ENCODE measurements at regions not wholly inside any gene's neighbourhood (a gene's known extent, or its start where the extent isn't known, plus 50 kb on each side); places are given as distances from the start of the nearest gene placed in this dataset.

DNA sequence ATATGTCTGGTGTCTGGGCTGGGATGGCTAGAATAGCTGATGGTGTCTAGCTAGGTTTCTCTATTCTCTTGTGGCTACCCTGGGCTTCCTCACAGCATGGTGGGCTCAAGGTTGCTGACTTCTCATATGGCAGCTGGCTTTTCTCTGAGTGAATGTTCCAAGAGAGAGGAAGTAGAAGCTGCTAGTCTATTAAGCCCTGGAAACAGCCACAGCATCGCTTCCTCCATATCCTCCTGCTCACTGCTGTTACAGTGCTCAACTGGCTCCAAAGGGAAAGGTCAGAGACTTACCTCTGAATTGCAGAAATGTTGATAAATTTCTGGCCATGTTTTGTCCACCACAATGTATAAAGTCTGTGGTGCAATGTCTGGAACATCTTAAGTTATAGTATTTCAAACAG, 299.9 kb upstream of the ADAMTS9 start:
- DNase-seq: no peak
- no peaks in the 10 kb centered on the region for H3K27me3 Mint-ChIP-seq
- Histone ChIP-seq H3K36me3 (ENCODE audit: insufficient read depth, low read length) (no peaks in the 10 kb centered on the region), H3K27ac (ENCODE audit: low read depth, low read length) (no peak overlapping the region), H3K4me3 (ENCODE audit: low read length) (no peak overlapping the region), H3K9me3 (ENCODE audit: low read length) (no peaks in the 10 kb centered on the region), H3K27me3 (ENCODE audit: insufficient read depth, low read length, poor library complexity, severe bottlenecking) (no peaks in the 10 kb centered on the region), H3K4me1 (ENCODE audit: insufficient read depth, low read length) (no peaks in the 10 kb centered on the region)
- no peak overlapping the region for H3K27ac Mint-ChIP-seq
- H3K4me1 Mint-ChIP-seq: no peaks in the 10 kb centered on the region
- ChIA-PET CTCF (no interaction called here), POLR2A (no interaction called here)
- H3K4me3 Mint-ChIP-seq: no peak overlapping the region
- no peaks in the 10 kb centered on the region for H3K36me3 Mint-ChIP-seq
- peaks cover 9 to 13% (median 10%) of the 10 kb centered on the region in 5 donors for H3K9me3 Mint-ChIP-seq

DNA sequence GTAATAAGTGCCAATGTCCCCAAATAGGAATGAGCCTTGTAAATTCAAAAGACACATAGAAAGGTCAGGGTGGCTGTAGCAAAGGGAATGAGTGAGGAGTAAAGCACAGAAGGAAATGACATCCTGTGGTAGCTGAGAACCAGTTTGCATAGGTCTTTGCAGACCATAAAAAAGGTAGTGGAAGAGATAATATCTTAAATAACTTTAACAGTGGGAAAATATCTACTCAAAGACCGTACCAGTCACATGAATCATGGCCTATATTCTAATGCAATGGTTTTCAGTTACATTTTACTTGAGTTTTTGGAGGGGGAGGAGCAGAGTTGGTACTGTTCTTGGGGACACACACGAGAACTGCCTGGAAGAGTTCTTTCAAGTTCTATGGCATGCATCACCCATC, 297.3 kb upstream of the ADAMTS9 start:
- no peak overlapping the region for H3K27ac ChIP-seq (ENCODE audit: low read depth, low read length)
- no peak overlapping the region for H3K4me3 Mint-ChIP-seq

DNA sequence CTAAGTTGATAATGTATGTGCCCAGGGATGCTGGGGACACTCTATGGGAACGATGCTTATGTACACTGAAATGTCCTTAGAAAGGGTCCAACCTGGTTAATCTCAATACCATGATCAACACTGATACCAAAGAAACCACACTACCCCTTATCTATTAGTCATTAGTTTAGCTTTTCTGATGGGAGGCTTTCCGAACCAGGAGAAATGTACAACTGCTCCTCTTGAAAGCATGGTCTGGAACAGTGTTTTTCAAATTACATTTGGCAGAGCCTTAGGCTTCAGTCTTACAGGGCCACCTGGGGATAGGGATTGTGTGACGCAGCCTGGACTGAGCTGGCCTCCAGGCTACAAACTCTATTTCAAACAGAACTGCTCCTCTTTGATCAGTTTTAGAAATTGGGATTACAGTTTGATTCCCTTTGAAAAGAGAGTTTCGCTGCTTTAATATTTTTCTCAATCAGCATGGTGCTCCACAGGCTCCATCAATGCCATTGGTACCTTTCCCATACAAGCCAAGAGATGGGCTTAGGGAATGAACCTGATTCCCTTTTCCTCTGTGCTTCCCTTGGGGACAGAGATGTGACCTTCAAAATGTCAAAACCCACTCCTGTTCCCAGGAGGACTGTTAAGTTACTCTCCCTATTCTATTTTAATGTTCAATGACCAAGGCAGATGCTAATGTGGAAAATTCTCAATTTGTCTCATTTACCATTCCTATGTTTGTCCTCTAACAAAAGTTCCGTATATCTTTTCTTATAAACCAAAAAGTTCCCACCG, 296.0 kb upstream of the ADAMTS9 start:
- peaks cover 7 to 12% (median 10%) of the 10 kb centered on the region in 5 donors for H3K9me3 Mint-ChIP-seq
- ChIA-PET POLR2A (no interaction called here), CTCF (no interaction called here)
- no peaks in the 10 kb centered on the region for H3K27me3 Mint-ChIP-seq
- H3K27ac Mint-ChIP-seq: no peak overlapping the region
- DNase-seq: no peak
- Histone ChIP-seq H3K4me1 (ENCODE audit: insufficient read depth, low read length) (no peaks in the 10 kb centered on the region), H3K36me3 (ENCODE audit: insufficient read depth, low read length) (no peaks in the 10 kb centered on the region), H3K9me3 (ENCODE audit: low read length) (no peaks in the 10 kb centered on the region), H3K27me3 (ENCODE audit: insufficient read depth, low read length, poor library complexity, severe bottlenecking) (no peaks in the 10 kb centered on the region), H3K27ac (ENCODE audit: low read depth, low read length) (no peak overlapping the region), H3K4me3 (ENCODE audit: low read length) (no peak overlapping the region)
- H3K4me1 Mint-ChIP-seq: no peaks in the 10 kb centered on the region
- H3K4me3 Mint-ChIP-seq: no peak overlapping the region
- no peaks in the 10 kb centered on the region for H3K36me3 Mint-ChIP-seq

More for the DNA sequence above, 297.3 kb upstream of the ADAMTS9 start:
- POLR2A ChIA-PET: no interaction called here
- peaks cover 7 to 12% (median 9%) of the 10 kb centered on the region in 5 donors for H3K9me3 Mint-ChIP-seq
- no peaks in the 10 kb centered on the region for H3K4me1 ChIP-seq (ENCODE audit: insufficient read depth, low read length)
- no peaks in the 10 kb centered on the region for H3K27me3 Mint-ChIP-seq
- CTCF ChIA-PET: no interaction called here
- H3K27ac Mint-ChIP-seq: no peak overlapping the region
- no peaks in the 10 kb centered on the region for H3K4me1 Mint-ChIP-seq
- no peaks in the 10 kb centered on the region for H3K9me3 ChIP-seq (ENCODE audit: low read length)
- no peaks in the 10 kb centered on the region for H3K36me3 ChIP-seq (ENCODE audit: insufficient read depth, low read length)
- no peak for DNase-seq
- H3K36me3 Mint-ChIP-seq: no peaks in the 10 kb centered on the region
- H3K4me3 ChIP-seq (ENCODE audit: low read length): no peak overlapping the region
- no peaks in the 10 kb centered on the region for H3K27me3 ChIP-seq (ENCODE audit: insufficient read depth, low read length, poor library complexity, severe bottlenecking)

DNA sequence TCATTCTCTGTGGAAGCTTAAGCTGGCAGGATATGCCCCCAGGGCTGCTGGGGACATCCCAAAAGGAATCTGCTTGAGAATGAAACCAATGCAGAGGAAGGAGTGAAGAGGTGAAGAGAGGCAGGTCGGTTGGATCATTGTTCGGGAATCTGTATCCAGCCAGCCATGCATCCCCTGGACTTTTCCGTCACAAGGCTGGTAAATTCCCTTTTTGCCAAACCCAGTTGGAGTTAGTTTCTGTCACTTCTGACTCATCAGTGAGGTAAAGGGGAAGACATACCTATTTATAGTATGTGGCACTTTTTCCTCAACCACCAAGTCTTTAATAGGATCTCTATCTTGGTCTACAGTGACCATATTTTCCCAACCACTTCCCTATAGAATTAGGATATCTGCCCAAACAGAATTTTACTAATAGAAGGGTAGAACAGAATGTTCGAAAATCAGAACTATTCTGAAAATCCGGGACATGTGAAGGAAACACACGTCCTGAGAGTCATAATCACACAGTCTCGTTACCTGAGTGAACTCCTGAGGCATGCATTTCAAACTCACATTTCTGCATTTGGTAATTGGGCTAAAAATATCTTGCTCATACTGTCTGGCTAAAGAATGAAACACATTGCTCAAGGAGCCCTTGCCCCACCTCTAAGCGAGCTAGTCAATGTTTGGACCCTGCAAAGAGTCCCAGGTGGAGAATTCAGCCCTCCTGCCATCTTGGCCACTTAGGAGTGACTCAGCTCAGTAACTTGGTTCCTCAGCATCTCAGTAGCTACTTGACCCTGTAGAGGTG, 289.7 kb upstream of the ADAMTS9 start:
- POLR2A ChIA-PET: no interaction called here
- Mint-ChIP-seq H3K4me1 (no peaks in the 10 kb centered on the region), H3K36me3 (no peaks in the 10 kb centered on the region), H3K9me3 (peaks cover 0 to 7% (median 1%) of the 10 kb centered on the region in 5 donors), H3K27ac (no peak overlapping the region), H3K27me3 (no peaks in the 10 kb centered on the region), H3K4me3 (no peak overlapping the region)
- no peak for DNase-seq
- no peak overlapping the region for H3K27ac ChIP-seq (ENCODE audit: low read depth, low read length)
- H3K36me3 ChIP-seq (ENCODE audit: insufficient read depth, low read length): no peaks in the 10 kb centered on the region
- no peaks in the 10 kb centered on the region for H3K27me3 ChIP-seq (ENCODE audit: insufficient read depth, low read length, poor library complexity, severe bottlenecking)
- H3K4me3 ChIP-seq (ENCODE audit: low read length): no peak overlapping the region
- H3K4me1 ChIP-seq (ENCODE audit: insufficient read depth, low read length): no peaks in the 10 kb centered on the region
- CTCF ChIA-PET: no interaction called here
- no peaks in the 10 kb centered on the region for H3K9me3 ChIP-seq (ENCODE audit: low read length)

DNA sequence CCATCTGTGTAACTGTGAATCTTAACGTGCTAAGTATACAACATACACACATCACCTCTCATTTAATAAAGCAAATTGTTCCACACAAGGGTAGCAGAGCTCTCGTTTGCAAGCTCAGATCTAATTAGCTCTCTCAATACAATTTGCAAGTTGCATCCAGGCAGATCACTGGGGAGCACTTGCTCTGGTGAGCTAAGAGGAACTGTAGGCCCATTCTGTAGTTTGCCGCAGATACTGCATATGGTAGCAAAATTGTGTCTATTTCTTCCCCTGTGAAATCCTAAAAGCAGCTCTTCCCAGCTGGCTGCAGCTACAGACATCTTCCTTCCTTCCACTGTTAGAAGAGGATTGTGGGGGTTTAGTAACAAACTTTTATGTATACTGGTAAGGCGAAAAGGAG, 288.7 kb upstream of the ADAMTS9 start:
- no peak overlapping the region for H3K27ac ChIP-seq (ENCODE audit: low read depth, low read length)
- no peaks in the 10 kb centered on the region for H3K27me3 ChIP-seq (ENCODE audit: insufficient read depth, low read length, poor library complexity, severe bottlenecking)
- Mint-ChIP-seq H3K27ac (no peak overlapping the region), H3K4me3 (no peak overlapping the region), H3K36me3 (no peaks in the 10 kb centered on the region), H3K27me3 (no peaks in the 10 kb centered on the region), H3K9me3 (peaks cover 0 to 7% (median 2%) of the 10 kb centered on the region in 5 donors), H3K4me1 (no peaks in the 10 kb centered on the region)
- CTCF ChIA-PET: no interaction called here
- H3K36me3 ChIP-seq (ENCODE audit: insufficient read depth, low read length): no peaks in the 10 kb centered on the region
- no peaks in the 10 kb centered on the region for H3K4me1 ChIP-seq (ENCODE audit: insufficient read depth, low read length)
- H3K4me3 ChIP-seq (ENCODE audit: low read length): no peak overlapping the region
- no peak for DNase-seq
- H3K9me3 ChIP-seq (ENCODE audit: low read length): no peaks in the 10 kb centered on the region
- POLR2A ChIA-PET: no interaction called here

DNA sequence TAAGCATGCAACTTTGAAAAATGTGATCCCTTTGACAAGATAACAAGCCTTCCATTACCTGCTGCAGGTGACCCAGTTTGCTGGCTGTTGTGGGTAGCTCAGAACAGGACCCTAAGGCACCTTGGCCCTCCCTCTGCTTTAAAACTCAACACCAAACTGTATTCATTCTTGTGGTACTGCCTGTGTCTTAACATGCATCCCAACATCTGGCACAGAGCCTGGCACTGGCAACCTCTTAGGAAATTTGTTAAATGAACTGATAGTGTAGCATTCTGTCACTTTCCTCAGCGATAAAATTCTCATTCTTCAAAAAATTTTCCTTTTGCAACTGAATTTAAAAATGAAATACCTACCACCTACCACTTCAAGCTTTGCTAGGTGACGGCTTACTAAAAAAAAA, 287.3 kb upstream of the ADAMTS9 start:
- H3K27me3 Mint-ChIP-seq: no peaks in the 10 kb centered on the region
- no peaks in the 10 kb centered on the region for H3K36me3 Mint-ChIP-seq
- no peaks in the 10 kb centered on the region for H3K27me3 ChIP-seq (ENCODE audit: insufficient read depth, low read length, poor library complexity, severe bottlenecking)
- H3K9me3 ChIP-seq (ENCODE audit: low read length): no peaks in the 10 kb centered on the region
- no peak overlapping the region for H3K4me3 ChIP-seq (ENCODE audit: low read length)
- H3K27ac Mint-ChIP-seq: no peak overlapping the region
- H3K9me3 Mint-ChIP-seq: peaks cover 0 to 10% (median 2%) of the 10 kb centered on the region in 5 donors
- H3K4me1 ChIP-seq (ENCODE audit: insufficient read depth, low read length): no peaks in the 10 kb centered on the region
- ChIA-PET POLR2A (no interaction called here), CTCF (no interaction called here)
- H3K4me1 Mint-ChIP-seq: no peaks in the 10 kb centered on the region
- no peak overlapping the region for H3K27ac ChIP-seq (ENCODE audit: low read depth, low read length)
- DNase-seq: no peak
- H3K4me3 Mint-ChIP-seq: no peak overlapping the region
- no peaks in the 10 kb centered on the region for H3K36me3 ChIP-seq (ENCODE audit: insufficient read depth, low read length)

DNA sequence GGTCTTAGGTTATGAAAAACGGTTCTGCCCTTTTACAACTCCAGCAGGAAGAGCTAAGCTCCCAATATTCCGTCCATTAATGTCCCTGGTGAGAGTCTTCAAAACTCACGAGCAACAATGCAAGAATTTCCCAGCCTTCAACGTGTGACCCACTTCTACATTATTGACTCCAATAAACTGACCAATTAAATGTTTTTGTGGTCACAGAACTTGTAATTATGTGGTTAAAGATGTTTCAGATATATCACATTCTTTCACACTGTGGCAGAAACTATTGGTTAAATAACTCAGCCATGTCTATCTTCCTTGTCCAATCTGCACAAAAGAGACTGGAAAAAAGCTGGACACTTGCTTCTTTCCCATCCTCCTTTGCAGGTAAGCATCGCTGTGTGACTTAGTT, 286.6 kb upstream of the ADAMTS9 start:
- peaks cover 0 to 11% (median 2%) of the 10 kb centered on the region in 5 donors for H3K9me3 Mint-ChIP-seq
- POLR2A ChIA-PET: no interaction called here
- Histone ChIP-seq H3K4me1 (ENCODE audit: insufficient read depth, low read length) (no peaks in the 10 kb centered on the region), H3K4me3 (ENCODE audit: low read length) (no peak overlapping the region), H3K9me3 (ENCODE audit: low read length) (no peaks in the 10 kb centered on the region), H3K27me3 (ENCODE audit: insufficient read depth, low read length, poor library complexity, severe bottlenecking) (no peaks in the 10 kb centered on the region), H3K36me3 (ENCODE audit: insufficient read depth, low read length) (no peaks in the 10 kb centered on the region), H3K27ac (ENCODE audit: low read depth, low read length) (no peak overlapping the region)
- H3K4me3 Mint-ChIP-seq: no peak overlapping the region
- peaks cover 0 to 1% of the 10 kb centered on the region in 2 donors for H3K27me3 Mint-ChIP-seq
- CTCF ChIA-PET: no interaction called here
- no peak for DNase-seq
- H3K4me1 Mint-ChIP-seq: no peaks in the 10 kb centered on the region
- no peaks in the 10 kb centered on the region for H3K36me3 Mint-ChIP-seq
- no peak overlapping the region for H3K27ac Mint-ChIP-seq

DNA sequence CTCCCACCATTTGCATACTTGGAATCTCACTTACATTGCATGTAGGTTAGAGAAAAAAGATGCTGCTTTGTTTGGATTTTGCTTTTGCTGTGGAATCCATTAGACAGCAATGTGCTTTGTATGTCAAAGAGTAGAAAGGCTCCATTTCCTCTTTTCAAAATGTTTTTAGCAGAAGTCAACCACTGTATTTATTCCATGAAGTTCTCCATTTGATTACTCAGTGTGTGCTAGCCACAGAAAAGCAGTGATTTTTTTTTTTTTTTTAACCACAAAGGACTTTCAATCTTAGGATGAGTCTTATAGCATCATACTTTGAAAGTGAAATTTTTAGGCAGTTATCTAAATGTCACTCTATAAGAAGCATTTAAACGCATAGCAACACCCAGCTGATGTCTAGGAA, 285.0 kb upstream of the ADAMTS9 start:
- H3K4me3 Mint-ChIP-seq: no peak overlapping the region
- peaks cover 0 to 1% of the 10 kb centered on the region in 2 donors for H3K27me3 Mint-ChIP-seq
- no peaks in the 10 kb centered on the region for H3K4me1 Mint-ChIP-seq
- H3K27me3 ChIP-seq (ENCODE audit: insufficient read depth, low read length, poor library complexity, severe bottlenecking): no peaks in the 10 kb centered on the region
- CTCF ChIA-PET: no interaction called here
- H3K9me3 ChIP-seq (ENCODE audit: low read length): no peaks in the 10 kb centered on the region
- H3K27ac ChIP-seq (ENCODE audit: low read depth, low read length): no peak overlapping the region
- H3K36me3 Mint-ChIP-seq: no peaks in the 10 kb centered on the region
- H3K4me1 ChIP-seq (ENCODE audit: insufficient read depth, low read length): no peaks in the 10 kb centered on the region
- H3K9me3 Mint-ChIP-seq: peaks cover 0 to 13% (median 2%) of the 10 kb centered on the region in 5 donors
- no peak overlapping the region for H3K27ac Mint-ChIP-seq
- no peak for DNase-seq
- no peak overlapping the region for H3K4me3 ChIP-seq (ENCODE audit: low read length)
- H3K36me3 ChIP-seq (ENCODE audit: insufficient read depth, low read length): no peaks in the 10 kb centered on the region
- POLR2A ChIA-PET: no interaction called here
